GM19372 (cell line): ENCODE measurements at regions not wholly inside any gene's neighbourhood (a gene's known extent, or its start where the extent isn't known, plus 50 kb on each side); places are given as distances from the start of the nearest gene placed in this dataset.
"Not testable (repeated sequence)": the region's sequence is repeated elsewhere in the genome, so short reads cannot be mapped to it uniquely, and the experiment has no call there.

Experiments used
- ATAC-seq: cut with Tn5 transposase; IDR thresholded peaks from one replicate; pipeline ENCODE4 v1.9.1; 2021; ENCODE audit warnings: mild to moderate bottlenecking, low read depth, moderate library complexity; ENCODE audit not compliant: unreplicated experiment

DNA sequence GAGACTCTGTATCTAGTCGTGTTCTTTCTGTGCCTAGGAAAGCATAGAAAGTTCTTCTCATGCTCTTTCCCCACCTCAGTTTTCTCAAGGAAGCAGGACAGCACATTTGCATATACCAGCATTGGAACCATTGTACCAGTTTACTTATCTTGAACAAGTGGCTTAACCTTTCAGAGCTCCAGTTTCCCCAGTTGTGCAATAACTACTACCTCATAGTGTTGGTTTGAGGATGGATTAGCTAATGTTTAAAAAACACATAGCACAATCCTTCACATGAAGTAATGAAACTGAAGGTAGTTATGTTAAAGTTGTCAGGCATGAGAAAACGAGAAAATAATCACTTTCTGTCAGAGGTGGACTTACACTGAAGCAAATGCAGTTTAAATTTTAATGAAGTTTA lies 92.2 kb upstream of the H2AZ1 start:
- no peak for ATAC-seq

- ATAC-seq, result no peak
Measured at GRCh38 chr4:100041646-100042045, 91.6 kb upstream of the H2AZ1 start.

DNA sequence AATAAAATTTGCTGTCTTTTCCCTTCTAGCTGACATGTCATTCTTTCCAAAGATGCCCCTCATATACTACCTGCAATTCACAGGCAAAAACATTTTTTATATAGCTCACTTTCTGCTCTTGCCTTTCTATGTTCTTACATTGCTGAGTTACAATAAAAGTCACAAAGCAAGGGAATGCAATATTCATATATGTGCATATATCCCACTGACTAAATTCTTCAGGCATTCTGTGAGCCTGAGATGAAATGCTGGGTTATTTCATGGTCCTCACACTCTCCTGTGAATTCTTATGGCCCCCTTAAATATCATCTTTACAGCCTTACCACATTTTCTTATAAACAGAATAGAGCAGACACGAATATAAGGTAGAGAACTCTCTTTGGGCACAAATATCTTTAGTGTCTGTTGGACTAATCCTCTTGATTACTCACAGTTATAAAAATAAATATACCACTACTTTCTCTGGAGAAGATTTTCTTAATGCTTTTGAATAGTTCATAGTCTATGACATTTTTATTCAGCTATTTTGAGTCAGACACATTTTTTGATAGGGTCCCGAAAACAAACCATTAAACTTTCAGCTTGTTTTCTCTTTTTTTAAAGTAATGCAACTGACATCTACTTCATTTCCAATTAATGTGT lies 84.1 kb upstream of the H2AZ1 start:
- no peak for ATAC-seq

- no peak for ATAC-seq
Measured at GRCh38 chr4:100026066-100026465, 76.0 kb upstream of the H2AZ1 start.

GRCh38 chr4:100023800-100024199 lies 73.7 kb upstream of the H2AZ1 start:
- ATAC-seq, result no peak

DNA sequence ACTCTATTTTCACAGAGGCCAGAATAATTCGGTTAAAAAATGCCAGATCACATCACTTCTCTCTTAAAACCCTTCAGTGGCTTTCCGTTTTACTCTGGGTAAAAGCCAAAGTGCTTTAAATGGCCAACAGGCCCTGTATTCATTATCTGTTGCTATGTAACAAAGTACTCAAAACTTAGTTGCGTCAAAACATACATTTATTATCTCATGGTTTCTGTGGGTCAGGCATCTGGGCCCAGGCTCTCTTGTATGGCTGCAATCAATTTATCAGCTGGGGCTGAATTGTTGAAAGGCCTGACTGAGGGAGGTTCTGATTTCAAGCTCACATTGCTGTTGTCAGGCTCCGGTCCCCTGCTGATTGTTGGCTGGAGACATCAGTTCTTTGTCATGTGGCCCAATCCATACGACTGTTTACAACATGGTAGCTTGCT lies 72.7 kb upstream of the H2AZ1 start:
- ATAC-seq, result no peak

GRCh38 chr4:100019821-100020220 lies 69.7 kb upstream of the H2AZ1 start:
- ATAC-seq, result no peak

DNA sequence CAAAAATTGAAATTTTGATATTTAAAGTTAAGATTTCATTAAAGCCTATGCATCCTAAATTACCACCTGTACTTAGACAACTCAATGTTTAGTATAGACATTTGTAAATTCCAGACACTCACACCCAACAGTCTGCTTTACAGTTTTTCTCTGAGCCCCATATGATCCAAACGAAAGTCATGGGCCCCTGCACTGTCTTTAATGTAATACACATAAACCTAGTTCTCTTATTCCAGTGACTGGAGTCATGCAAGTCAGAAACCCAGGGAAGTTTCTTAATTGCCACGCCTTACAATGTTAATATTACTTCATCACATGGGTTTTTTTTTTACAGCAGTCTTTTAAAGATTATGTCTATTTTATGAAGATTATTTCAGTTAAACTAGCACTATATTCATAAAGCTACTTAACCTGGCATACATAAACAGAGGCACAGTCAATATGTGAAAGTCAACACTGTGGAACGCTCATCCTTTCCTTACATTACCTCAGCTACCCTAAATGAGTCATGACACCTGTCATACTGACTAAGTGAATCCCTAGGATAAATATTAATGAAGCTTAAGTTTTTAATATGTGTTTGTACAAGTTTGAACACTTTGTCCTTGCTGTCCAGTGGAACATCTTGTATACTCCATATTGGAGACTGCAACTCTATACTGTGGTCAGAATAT lies 67.7 kb upstream of the H2AZ1 start:
- no peak for ATAC-seq

GRCh38 chr4:100016191-100016590 lies 66.1 kb upstream of the H2AZ1 start:
- no peak for ATAC-seq

DNA sequence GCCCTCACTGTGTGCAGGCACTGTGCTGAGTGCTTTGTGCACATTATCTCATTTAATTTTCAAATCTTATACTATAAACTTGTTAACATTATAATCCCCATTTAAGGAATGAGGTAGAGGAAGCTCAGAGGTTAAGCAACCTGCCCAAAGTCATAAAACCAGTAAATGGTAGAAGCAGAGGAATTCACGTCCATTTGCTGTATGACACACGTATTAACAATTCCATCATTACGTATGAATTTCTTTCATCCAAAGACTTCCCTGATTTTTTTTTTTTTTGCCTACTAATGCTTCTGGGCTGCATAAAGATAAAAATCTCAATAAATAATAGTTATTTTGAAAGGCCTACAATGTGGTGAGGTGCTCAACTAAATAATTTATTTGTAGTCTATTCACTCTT lies 64.5 kb upstream of the H2AZ1 start:
- no peak for ATAC-seq

DNA sequence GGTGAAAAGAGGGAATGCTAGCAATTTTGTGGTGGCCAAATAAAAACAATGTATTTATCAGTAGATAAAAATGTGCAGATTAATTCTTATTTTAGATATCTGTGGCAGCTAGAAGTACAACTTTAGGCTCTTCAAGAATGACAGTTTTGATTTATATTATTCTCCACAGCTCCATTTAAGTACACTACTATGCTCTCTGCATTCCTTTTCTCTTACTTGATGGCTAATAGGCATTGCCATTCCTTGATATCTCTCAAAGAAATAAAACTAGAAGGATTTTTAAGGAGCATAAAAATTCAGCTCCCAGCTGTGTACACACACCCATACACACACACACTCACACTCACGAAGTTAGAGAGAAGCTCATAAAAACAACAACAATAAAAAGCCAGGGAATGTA lies 59.4 kb upstream of the H2AZ1 start:
- ATAC-seq, result no peak

- ATAC-seq, result no peak
Measured at GRCh38 chr4:100008048-100008447, 58.0 kb upstream of the H2AZ1 start.

- ATAC-seq, result not testable (repeated sequence)
Measured at GRCh38 chr4:100006161-100006560, 56.1 kb upstream of the H2AZ1 start.
